Natural killer cell (primary cell): ENCODE measurements at regions not wholly inside any gene's neighbourhood (a gene's known extent, or its start where the extent isn't known, plus 50 kb on each side); places are given as distances from the start of the nearest gene placed in this dataset.

Experiments used
- ATAC-seq, 3 donors: fragments of 150-1000 bp in 2 of 3; fragments of 200-7000 bp in 1 of 3; cut with Tn5 transposase; 1 replicate in 1 of 3; 2 replicates in 2 of 3; pipeline ENCODE4 v1.10.0; 2021; ENCODE audit warnings: mild to moderate bottlenecking in 2 of 3, moderate library complexity in 2 of 3
- DNase-seq, 2 donors: peaks; one replicate each; pipeline versions ENCODE4 v3.0.0 to v3.0.0-alpha.2; 2013 to 2021; ENCODE audit warnings: mixed read lengths in 1 of 2
- H3K27ac ChIP-seq: one replicate; pipeline ENCODE4 v1.5.1; 2013; ENCODE audit warnings: mild to moderate bottlenecking, low read length
- H3K27me3 ChIP-seq: one replicate; pipeline ENCODE4 v1.6.1; 2013; ENCODE audit warnings: low read length; ENCODE audit not compliant: control insufficient read depth, insufficient read depth
- H3K36me3 ChIP-seq: one replicate; pipeline ENCODE4 v1.6.1; 2013; ENCODE audit warnings: low read length; ENCODE audit not compliant: control insufficient read depth, insufficient read depth
- H3K4me1 ChIP-seq: one replicate; pipeline ENCODE4 v1.6.1; 2013; ENCODE audit warnings: low read length; ENCODE audit not compliant: control insufficient read depth, insufficient read depth
- H3K4me3 ChIP-seq: one replicate; pipeline ENCODE4 v1.5.1; 2013; ENCODE audit warnings: low read length
- H3K9me3 ChIP-seq: one replicate; pipeline ENCODE4 v1.6.1; 2013; ENCODE audit warnings: low read length; ENCODE audit not compliant: control insufficient read depth, insufficient read depth
- H3K27ac Mint-ChIP-seq, 2 donors: one replicate each; pipeline ENCODE4 v1.8.0; 2022; ENCODE audit warnings: mild to moderate bottlenecking in 2 of 2, mixed read lengths in 2 of 2, moderate library complexity in 1 of 2
- H3K27me3 Mint-ChIP-seq, 2 donors: one replicate each; pipeline ENCODE4 v1.8.0; 2022; ENCODE audit warnings: low read depth in 2 of 2, mixed read lengths in 2 of 2
- H3K36me3 Mint-ChIP-seq: one replicate; pipeline ENCODE4 v1.8.0; 2022; ENCODE audit warnings: mixed read lengths
- H3K4me1 Mint-ChIP-seq, 2 donors: one replicate each; pipeline ENCODE4 v1.8.0; 2022; ENCODE audit warnings: mixed read lengths in 2 of 2
- H3K4me3 Mint-ChIP-seq: one replicate; pipeline ENCODE4 v1.8.0; 2022; ENCODE audit warnings: mild to moderate bottlenecking, moderate library complexity, mixed read lengths
- H3K9me3 Mint-ChIP-seq, 2 donors: one replicate each; pipeline ENCODE4 v1.8.0; 2022; ENCODE audit warnings: mixed read lengths in 2 of 2
- CTCF ChIP-seq: fragments of 200-600 bp; IDR thresholded peaks from one replicate; pipeline ENCODE4 v1.8.0; 2022; ENCODE audit warnings: antibody characterized with exemption
- WGBS: methylation state at CpG from one replicate; pipeline ENCODE4 v1.1.7; 2013; ENCODE audit warnings: missing lambda C conversion rate; ENCODE audit not compliant: insufficient coverage; 5-methylcytosine and 5-hydroxymethylcytosine counted together
- intact Hi-C: fragments of 100-400 bp; cut with micrococcal nuclease; formaldehyde crosslinking; loops from one replicate; pipeline ENCODE4 v1.14.2; 2022

DNA sequence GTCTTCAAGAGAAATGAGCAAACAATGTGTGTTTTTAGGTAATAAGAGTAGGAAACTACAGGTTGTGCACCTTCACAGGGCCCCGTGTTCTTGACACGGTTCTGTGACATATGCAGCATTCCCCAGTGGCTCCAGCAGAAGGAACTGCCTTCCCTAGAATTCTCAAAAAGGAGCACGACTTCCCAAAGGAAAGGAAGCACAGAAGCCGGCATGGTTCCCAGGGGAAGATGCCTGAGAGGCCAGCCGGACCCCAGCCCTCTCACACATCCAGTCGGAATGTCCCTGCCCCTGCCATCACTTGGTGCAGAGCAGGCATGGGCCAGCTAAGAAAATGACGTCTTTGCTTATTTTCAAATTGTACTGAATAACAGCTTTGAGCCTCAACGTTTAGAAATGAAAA is 187.3 kb upstream of the NSMCE3 start:
- H3K4me3 Mint-ChIP-seq: no peak overlapping the region
- H3K36me3 Mint-ChIP-seq: no peaks in the 10 kb centered on the region
- intact Hi-C loops: no loop called here
- no peaks in the 10 kb centered on the region for H3K9me3 Mint-ChIP-seq
- Histone ChIP-seq H3K4me3 (no peak overlapping the region), H3K27me3 (no peaks in the 10 kb centered on the region), H3K4me1 (peaks cover 9% of the 10 kb centered on the region), H3K9me3 (no peaks in the 10 kb centered on the region), H3K36me3 (no peaks in the 10 kb centered on the region), H3K27ac (no peak overlapping the region)
- ATAC-seq (no peak), DNase-seq (no peak)
- H3K4me1 Mint-ChIP-seq: peaks cover 13 to 15% of the 10 kb centered on the region in 2 donors
- peaks cover 5 to 8% of the 10 kb centered on the region in 2 donors for H3K27me3 Mint-ChIP-seq
- WGBS: 81% methylated on average over 8 of the region's 8 CpGs
- TF ChIP-seq CTCF: no peak
- no peak overlapping the region for H3K27ac Mint-ChIP-seq

GRCh38 chr15:29456255-29456654 is 186.6 kb upstream of the NSMCE3 start:
- no peaks in the 10 kb centered on the region for H3K36me3 Mint-ChIP-seq
- ATAC-seq (no peak), DNase-seq (no peak)
- Histone ChIP-seq H3K36me3 (no peaks in the 10 kb centered on the region), H3K9me3 (no peaks in the 10 kb centered on the region), H3K27ac (no peak overlapping the region), H3K27me3 (no peaks in the 10 kb centered on the region), H3K4me1 (peaks cover 9% of the 10 kb centered on the region), H3K4me3 (no peak overlapping the region)
- peaks cover 3 to 8% of the 10 kb centered on the region in 2 donors for H3K27me3 Mint-ChIP-seq
- H3K4me3 Mint-ChIP-seq: no peak overlapping the region
- 92% methylated on average over 2 of the region's 4 CpGs for WGBS
- peaks cover 13 to 15% of the 10 kb centered on the region in 2 donors for H3K4me1 Mint-ChIP-seq
- no peaks in the 10 kb centered on the region for H3K9me3 Mint-ChIP-seq
- H3K27ac Mint-ChIP-seq: no peak overlapping the region
- no peak for TF ChIP-seq CTCF
- intact Hi-C loops: no loop called here

- DNase-seq (no peak), ATAC-seq (no peak)
- Histone ChIP-seq H3K36me3 (no peaks in the 10 kb centered on the region), H3K4me3 (no peak overlapping the region), H3K4me1 (peaks cover 9% of the 10 kb centered on the region), H3K9me3 (no peaks in the 10 kb centered on the region), H3K27ac (no peak overlapping the region), H3K27me3 (no peaks in the 10 kb centered on the region)
- no peaks in the 10 kb centered on the region for H3K9me3 Mint-ChIP-seq
- WGBS: 83% methylated on average over 3 of the region's 4 CpGs
- H3K27me3 Mint-ChIP-seq: peaks cover 3 to 10% of the 10 kb centered on the region in 2 donors
- intact Hi-C loops: no loop called here
- H3K36me3 Mint-ChIP-seq: no peaks in the 10 kb centered on the region
- no peak overlapping the region for H3K27ac Mint-ChIP-seq
- peaks cover 13 to 15% of the 10 kb centered on the region in 2 donors for H3K4me1 Mint-ChIP-seq
- TF ChIP-seq CTCF: no peak
- no peak overlapping the region for H3K4me3 Mint-ChIP-seq
These were observed 185.9 kb upstream of the NSMCE3 start for GRCh38 chr15:29455530-29455929.

- Mint-ChIP-seq H3K27ac (no peak overlapping the region), H3K36me3 (no peaks in the 10 kb centered on the region), H3K4me3 (no peak overlapping the region), H3K27me3 (peaks cover 3 to 13% of the 10 kb centered on the region in 2 donors), H3K4me1 (peaks cover 13 to 15% of the 10 kb centered on the region in 2 donors), H3K9me3 (no peaks in the 10 kb centered on the region)
- H3K4me3 ChIP-seq: no peak overlapping the region
- no peak for ATAC-seq
- no peak for TF ChIP-seq CTCF
- no peaks in the 10 kb centered on the region for H3K27me3 ChIP-seq
- no peaks in the 10 kb centered on the region for H3K9me3 ChIP-seq
- H3K36me3 ChIP-seq: no peaks in the 10 kb centered on the region
- 79% methylated on average over 3 of the region's 3 CpGs for WGBS
- H3K27ac ChIP-seq: no peak overlapping the region
- intact Hi-C loops: no loop called here
- DNase-seq: no peak
- peaks cover 9% of the 10 kb centered on the region for H3K4me1 ChIP-seq
These were observed 185.4 kb upstream of the NSMCE3 start for GRCh38 chr15:29455055-29455454.
